Parathyroid adenoma (tissue), 2 donors: ENCODE measurements at regions not wholly inside any gene's neighbourhood (a gene's known extent, or its start where the extent isn't known, plus 50 kb on each side); places are given as distances from the start of the nearest gene placed in this dataset.

Experiments
- H2AFZ ChIP-seq: fragments of 300-600 bp; sonication (generic); one replicate; pipeline ENCODE4 v1.7.0; 2017; ENCODE audit warnings: antibody characterized with exemption, mild to moderate bottlenecking
- H3K27ac ChIP-seq: fragments of 300-600 bp; sonication (generic); one replicate; pipeline ENCODE4 v1.7.0; 2017
- H3K27me3 ChIP-seq: fragments of 300-600 bp; sonication (generic); one replicate; pipeline ENCODE4 v1.7.0; 2017; ENCODE audit warnings: low read length; ENCODE audit not compliant: control insufficient read depth, insufficient read depth
- H3K36me3 ChIP-seq: fragments of 300-600 bp; sonication (generic); one replicate; pipeline ENCODE4 v1.7.0; 2017; ENCODE audit warnings: low read length; ENCODE audit not compliant: control insufficient read depth, insufficient read depth
- H3K4me1 ChIP-seq: fragments of 300-600 bp; sonication (generic); one replicate; pipeline ENCODE4 v1.7.0; 2017; ENCODE audit warnings: control low read depth
- H3K4me2 ChIP-seq: fragments of 300-600 bp; sonication (generic); one replicate; pipeline ENCODE4 v1.7.0; 2017; ENCODE audit warnings: low read length
- H3K4me3 ChIP-seq: fragments of 300-600 bp; sonication (generic); one replicate; pipeline ENCODE4 v1.7.0; 2017; ENCODE audit warnings: low read depth, low read length
- H3K79me2 ChIP-seq: fragments of 300-600 bp; sonication (generic); one replicate; pipeline ENCODE4 v1.7.0; 2017; ENCODE audit warnings: control low read depth
- H3K9ac ChIP-seq: fragments of 300-600 bp; sonication (generic); one replicate; pipeline ENCODE4 v1.7.0; 2017; ENCODE audit warnings: mild to moderate bottlenecking
- H3K9me3 ChIP-seq: fragments of 300-600 bp; sonication (generic); one replicate; pipeline ENCODE4 v1.7.0; 2017; ENCODE audit warnings: low read length; ENCODE audit not compliant: control insufficient read depth
- TF ChIP-seq, protein P1 (sequence below): fragments of 300-600 bp; sonication (generic); IDR thresholded peaks from one replicate; pipeline ENCODE4 v1.7.0; 2017; ENCODE audit warnings: antibody characterized with exemption, mild to moderate bottlenecking
- donor health status: primary hyperparathyroidism.

DNA sequence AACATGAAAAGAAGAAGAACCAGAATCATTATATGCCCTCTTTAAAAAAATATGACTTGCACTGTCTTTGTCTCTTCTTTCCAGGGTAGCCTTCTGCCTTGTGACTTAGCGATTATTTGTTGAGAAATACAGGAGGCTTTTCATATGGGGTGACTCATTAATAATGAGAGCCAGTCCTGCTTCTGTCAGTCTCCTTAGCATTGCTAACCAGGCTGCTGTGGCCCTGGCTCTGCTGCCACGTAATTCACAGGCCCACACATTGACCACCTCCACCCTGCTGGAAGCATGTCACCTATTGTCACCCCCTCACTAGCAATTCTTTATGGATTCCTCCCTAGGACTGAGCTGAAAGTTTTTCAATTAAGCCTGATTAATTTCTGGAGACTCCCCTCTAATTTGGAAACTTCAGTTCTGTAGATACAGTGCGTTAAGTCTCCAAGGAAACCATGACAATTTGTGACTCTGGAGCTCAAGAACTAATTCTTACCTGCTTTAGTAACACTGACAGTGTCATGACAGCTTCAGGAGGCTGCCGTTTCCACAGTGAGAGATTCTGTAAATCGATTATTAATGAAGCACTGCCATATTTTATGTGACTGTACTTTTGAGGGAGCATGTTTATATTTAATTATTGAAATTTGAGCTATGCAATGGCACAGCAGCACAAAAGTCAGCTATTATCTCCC, 267.9 kb upstream of the SP8 start:
- Histone ChIP-seq H2AFZ (no peak overlapping the region), H3K9ac (no peak overlapping the region), H3K4me1 (no peaks in the 10 kb centered on the region)

DNA sequence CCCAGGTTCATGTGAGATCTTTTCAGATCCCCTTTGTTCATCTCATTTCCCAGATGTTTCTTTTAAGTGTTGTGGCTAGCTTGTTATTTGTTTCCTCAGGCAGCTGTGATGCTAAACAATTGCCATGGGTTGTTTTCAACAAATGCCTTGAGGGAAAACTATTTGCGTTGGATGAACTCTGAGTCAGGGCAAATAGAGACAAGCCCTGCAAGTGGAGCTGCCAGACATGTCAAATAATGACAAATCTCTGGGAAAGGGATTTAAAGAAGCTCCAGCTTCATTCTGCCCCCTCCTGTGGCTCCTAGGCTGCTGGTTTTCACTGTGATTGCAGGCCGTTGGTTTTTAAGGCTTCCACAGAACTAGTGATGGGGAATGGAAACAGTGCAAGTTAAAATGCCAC, 272.4 kb upstream of the SP8 start:
- H3K27me3 ChIP-seq: no peaks in the 10 kb centered on the region
- TF ChIP-seq, protein P1, sequence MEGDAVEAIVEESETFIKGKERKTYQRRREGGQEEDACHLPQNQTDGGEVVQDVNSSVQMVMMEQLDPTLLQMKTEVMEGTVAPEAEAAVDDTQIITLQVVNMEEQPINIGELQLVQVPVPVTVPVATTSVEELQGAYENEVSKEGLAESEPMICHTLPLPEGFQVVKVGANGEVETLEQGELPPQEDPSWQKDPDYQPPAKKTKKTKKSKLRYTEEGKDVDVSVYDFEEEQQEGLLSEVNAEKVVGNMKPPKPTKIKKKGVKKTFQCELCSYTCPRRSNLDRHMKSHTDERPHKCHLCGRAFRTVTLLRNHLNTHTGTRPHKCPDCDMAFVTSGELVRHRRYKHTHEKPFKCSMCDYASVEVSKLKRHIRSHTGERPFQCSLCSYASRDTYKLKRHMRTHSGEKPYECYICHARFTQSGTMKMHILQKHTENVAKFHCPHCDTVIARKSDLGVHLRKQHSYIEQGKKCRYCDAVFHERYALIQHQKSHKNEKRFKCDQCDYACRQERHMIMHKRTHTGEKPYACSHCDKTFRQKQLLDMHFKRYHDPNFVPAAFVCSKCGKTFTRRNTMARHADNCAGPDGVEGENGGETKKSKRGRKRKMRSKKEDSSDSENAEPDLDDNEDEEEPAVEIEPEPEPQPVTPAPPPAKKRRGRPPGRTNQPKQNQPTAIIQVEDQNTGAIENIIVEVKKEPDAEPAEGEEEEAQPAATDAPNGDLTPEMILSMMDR: no peak
- no peak overlapping the region for H3K27ac ChIP-seq
- no peak overlapping the region for H3K4me3 ChIP-seq
- no peaks in the 10 kb centered on the region for H3K4me1 ChIP-seq
- no peak overlapping the region for H3K9ac ChIP-seq
- no peaks in the 10 kb centered on the region for H3K9me3 ChIP-seq
- no peaks in the 10 kb centered on the region for H3K79me2 ChIP-seq
- no peaks in the 10 kb centered on the region for H3K36me3 ChIP-seq
- no peak overlapping the region for H3K4me2 ChIP-seq
- no peak overlapping the region for H2AFZ ChIP-seq

More for the DNA sequence above, 267.9 kb upstream of the SP8 start:
- Histone ChIP-seq H3K27ac (no peak overlapping the region), H3K9me3 (no peaks in the 10 kb centered on the region), H3K4me3 (no peak overlapping the region), H3K79me2 (no peaks in the 10 kb centered on the region), H3K27me3 (no peaks in the 10 kb centered on the region), H3K36me3 (no peaks in the 10 kb centered on the region), H3K4me2 (no peak overlapping the region)
- TF ChIP-seq, protein P1: no peak

DNA sequence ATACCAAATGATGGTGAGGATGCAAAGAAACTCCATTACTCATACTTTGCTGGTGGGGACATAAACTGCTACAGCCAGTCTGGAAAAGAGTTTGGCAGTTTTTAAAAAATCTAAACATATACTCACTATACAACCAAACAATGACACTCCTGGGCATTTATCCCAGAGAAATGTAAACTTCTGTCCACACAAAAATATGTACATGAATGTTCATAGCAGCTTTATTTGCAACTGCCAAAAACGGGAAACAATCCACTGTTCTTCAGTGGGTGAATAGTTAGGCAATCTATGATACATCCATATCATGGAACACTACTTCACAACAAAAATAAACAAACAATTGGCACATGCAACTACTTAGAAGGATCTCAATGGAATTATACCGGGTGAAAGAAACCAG, 276.4 kb upstream of the SP8 start:
- H3K9me3 ChIP-seq: no peaks in the 10 kb centered on the region
- no peaks in the 10 kb centered on the region for H3K36me3 ChIP-seq
- H3K4me3 ChIP-seq: no peak overlapping the region
- H3K9ac ChIP-seq: no peak overlapping the region
- no peaks in the 10 kb centered on the region for H3K79me2 ChIP-seq
- H3K4me2 ChIP-seq: no peak overlapping the region
- no peaks in the 10 kb centered on the region for H3K4me1 ChIP-seq
- no peak overlapping the region for H2AFZ ChIP-seq
- H3K27me3 ChIP-seq: no peaks in the 10 kb centered on the region
- TF ChIP-seq, protein P1: no peak
- H3K27ac ChIP-seq: no peak overlapping the region

DNA sequence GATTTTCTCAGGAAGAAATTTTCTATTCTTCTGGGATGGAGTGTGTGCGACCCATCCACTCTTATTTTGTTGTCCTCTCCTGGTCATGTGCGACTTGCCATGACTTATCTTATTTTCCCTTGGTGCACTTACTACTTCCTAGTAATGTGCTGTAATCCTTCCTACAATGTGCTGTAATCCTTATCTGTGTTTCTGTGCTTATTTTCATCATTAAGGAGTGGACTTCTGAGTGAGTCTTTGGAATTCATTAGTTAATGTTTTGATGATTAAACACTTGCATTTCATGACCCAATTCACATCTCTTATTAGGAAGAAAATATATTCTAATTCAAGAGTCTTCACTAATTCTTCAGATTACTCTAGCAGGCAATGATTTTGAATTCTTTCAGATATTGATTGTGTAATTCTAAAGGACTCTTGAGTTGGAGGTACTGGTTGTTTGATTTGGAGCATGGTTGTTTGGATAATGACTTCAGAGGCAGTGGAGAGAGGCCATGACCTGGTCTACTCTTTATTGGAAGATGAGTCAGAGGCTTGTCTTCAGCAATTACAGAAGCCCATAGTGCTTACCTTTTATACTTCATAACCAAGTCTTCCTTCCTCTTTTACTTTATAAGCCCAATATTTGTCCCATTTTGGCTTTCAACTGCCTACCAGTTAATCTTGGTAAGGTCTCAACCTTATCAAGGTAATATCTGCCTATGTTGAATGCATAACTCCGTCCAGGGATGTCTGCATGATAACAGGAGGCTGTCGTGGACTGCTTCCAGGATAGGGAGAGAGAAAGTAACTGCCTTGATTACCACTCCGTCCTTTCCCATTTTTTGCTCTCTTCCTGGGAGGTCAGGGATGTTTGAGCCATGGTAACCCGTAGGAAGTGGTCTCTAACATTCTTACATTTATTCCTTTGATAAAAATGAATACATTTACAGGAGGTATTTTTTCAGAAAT, 278.3 kb upstream of the SP8 start:
- Histone ChIP-seq H3K27me3 (no peaks in the 10 kb centered on the region), H3K36me3 (no peaks in the 10 kb centered on the region), H3K79me2 (no peaks in the 10 kb centered on the region), H2AFZ (no peak overlapping the region), H3K4me1 (no peaks in the 10 kb centered on the region), H3K27ac (no peak overlapping the region), H3K9me3 (no peaks in the 10 kb centered on the region), H3K9ac (no peak overlapping the region), H3K4me3 (no peak overlapping the region), H3K4me2 (no peak overlapping the region)
- TF ChIP-seq, protein P1: no peak
